Left ventricle myocardium inferior (tissue), 1 donor: ENCODE measurements at regions not wholly inside any gene's neighbourhood (a gene's known extent, or its start where the extent isn't known, plus 50 kb on each side); places are given as distances from the start of the nearest gene placed in this dataset.

ENCODE experiments used
- DNase-seq: peaks from one replicate; pipeline ENCODE4 v3.0.0-alpha.2; 2020
- H3K27ac ChIP-seq: fragments of 200-600 bp; replicated peaks from 2 replicates; pipeline ENCODE4 v1.8.0; 2021
- H3K27me3 ChIP-seq: fragments of 200-600 bp; 2 replicates; pipeline ENCODE4 v1.8.0; 2021; ENCODE audit warnings: low read depth
- H3K36me3 ChIP-seq: fragments of 200-600 bp; 2 replicates; pipeline ENCODE4 v1.8.0; 2021
- H3K4me1 ChIP-seq: fragments of 200-600 bp; 2 replicates; pipeline ENCODE4 v1.8.0; 2021
- H3K4me3 ChIP-seq: fragments of 200-600 bp; 2 replicates; pipeline ENCODE4 v1.8.0; 2021; ENCODE audit warnings: mild to moderate bottlenecking, moderate library complexity
- H3K9me3 ChIP-seq: fragments of 200-600 bp; replicated peaks from 2 replicates; pipeline ENCODE4 v1.8.0; 2021
- CTCF ChIP-seq: fragments of 200-600 bp; IDR thresholded peaks from 2 replicates; pipeline ENCODE4 v1.8.0; 2021; ENCODE audit warnings: antibody characterized with exemption, mild to moderate bottlenecking, borderline replicate concordance
- intact Hi-C: fragments of 100-400 bp; cut with micrococcal nuclease; formaldehyde crosslinking; loops from one replicate; pipeline ENCODE4 v1.11.0; 2022
- donor health status: DM: no; HTN: yes; CAD: no; lungs with severe emphysema.

- no peak overlapping the region for H3K4me3 ChIP-seq
Measured at GRCh38 chr16:11412965-11413887, 68.0 kb downstream of the RMI2 start.

GRCh38 chr16:11413907-11414595, 68.8 kb downstream of the RMI2 start:
- no peaks in the 10 kb centered on the region for H3K27me3 ChIP-seq
- peaks cover 8% of the 10 kb centered on the region for H3K4me1 ChIP-seq
- H3K36me3 ChIP-seq, result no peaks in the 10 kb centered on the region
- no peak overlapping the region for H3K27ac ChIP-seq
- H3K9me3 ChIP-seq, result no peaks in the 10 kb centered on the region
- TF ChIP-seq CTCF, result no peak
- intact Hi-C loops, result no loop called here
- no peak for DNase-seq
- H3K4me3 ChIP-seq, result no peak overlapping the region

More at GRCh38 chr16:11412965-11413887, 68.0 kb downstream of the RMI2 start:
- Histone ChIP-seq H3K36me3 (no peaks in the 10 kb centered on the region), H3K4me1 (peaks cover 8% of the 10 kb centered on the region), H3K27ac (no peak overlapping the region), H3K9me3 (no peaks in the 10 kb centered on the region), H3K27me3 (no peaks in the 10 kb centered on the region)
- intact Hi-C loops, result no loop called here
- no peak for TF ChIP-seq CTCF
- no peak for DNase-seq

- Histone ChIP-seq H3K4me1 (peaks cover 8% of the 10 kb centered on the region), H3K27ac (no peak overlapping the region), H3K4me3 (no peak overlapping the region), H3K36me3 (no peaks in the 10 kb centered on the region), H3K9me3 (no peaks in the 10 kb centered on the region), H3K27me3 (no peaks in the 10 kb centered on the region)
- intact Hi-C loops, result no loop called here
- DNase-seq, result no peak
- no peak for TF ChIP-seq CTCF
Measured at GRCh38 chr16:11414815-11415775, 69.8 kb downstream of the RMI2 start.

GRCh38 chr16:11416228-11417001, 71.2 kb downstream of the RMI2 start:
- H3K36me3 ChIP-seq, result no peaks in the 10 kb centered on the region
- TF ChIP-seq CTCF, result no peak
- intact Hi-C loops, result no loop called here
- H3K9me3 ChIP-seq, result no peaks in the 10 kb centered on the region
- peaks cover 8% of the 10 kb centered on the region for H3K4me1 ChIP-seq
- no peaks in the 10 kb centered on the region for H3K27me3 ChIP-seq
- no peak overlapping the region for H3K4me3 ChIP-seq
- no peak overlapping the region for H3K27ac ChIP-seq
- no peak for DNase-seq
